SK-N-SH (cell line): ENCODE measurements at regions not wholly inside any gene's neighbourhood (a gene's known extent, or its start where the extent isn't known, plus 50 kb on each side); places are given as distances from the start of the nearest gene placed in this dataset.

Experiments
- CHD2 ChIP-seq: fragments of 150-350 bp; IDR thresholded peaks from 2 replicates; pipeline ENCODE4 v1.6.1; 2018; ENCODE audit warnings: low read length; ENCODE audit not compliant: partially characterized antibody
- CTCF ChIP-seq: fragments of 200-600 bp; sonication (generic); IDR thresholded peaks from 2 replicates; pipeline ENCODE4 v1.6.1; 2017; ENCODE audit warnings: antibody characterized with exemption, mild to moderate bottlenecking, moderate library complexity
- EP300 ChIP-seq, 2 experiments: IDR thresholded peaks; 2 replicates each; pipeline versions ENCODE4 v1.4.0 to v1.6.1; 2012; ENCODE audit warnings: borderline replicate concordance in 1 of 2, low read depth in 1 of 2, low read length in 1 of 2
- FOXJ3 ChIP-seq: sonication (generic); formaldehyde crosslinking; IDR thresholded peaks from 2 replicates; pipeline ENCODE4 v1.5.1; 2020; ENCODE audit warnings: mild to moderate bottlenecking, missing genetic modification reagents
- FOXM1 ChIP-seq: IDR thresholded peaks from 2 replicates; pipeline ENCODE4 v1.4.0; 2012; ENCODE audit warnings: low read depth, mild to moderate bottlenecking
- GATA2 ChIP-seq: sonication (generic); formaldehyde crosslinking; IDR thresholded peaks from 2 replicates; pipeline ENCODE4 v1.5.0; 2020; ENCODE audit warnings: mild to moderate bottlenecking, missing genetic modification reagents
- JUND ChIP-seq: IDR thresholded peaks from 2 replicates; pipeline ENCODE4 v1.4.0; 2012
- MXI1 ChIP-seq: IDR thresholded peaks from 2 replicates; pipeline ENCODE4 v1.6.1; 2012; ENCODE audit warnings: mild to moderate bottlenecking, low read depth, low read length, improper control_type of control experiment
- POLR2AphosphoS5 ChIP-seq: IDR thresholded peaks from 2 replicates; pipeline ENCODE4 v1.6.1; 2012; ENCODE audit warnings: low read depth, low read length
- RXRA ChIP-seq: IDR thresholded peaks from 2 replicates; pipeline ENCODE4 v1.4.0; 2012; ENCODE audit warnings: low read depth, mild to moderate bottlenecking, borderline replicate concordance

- no peak for TF ChIP-seq EP300 (IDR thresholded peaks at IDR 0.05; ENCODE audit: borderline replicate concordance in 1 of 2, low read depth in 1 of 2, low read length in 1 of 2)
- TF ChIP-seq CTCF: no peak
- no peak for TF ChIP-seq POLR2AphosphoS5
- no peak for TF ChIP-seq JUND
- TF ChIP-seq RXRA: no peak
- no peak for TF ChIP-seq GATA2
- TF ChIP-seq FOXM1: no peak
- no peak for TF ChIP-seq FOXJ3 (CRISPR knock-in tag)
- TF ChIP-seq CHD2: no peak
- TF ChIP-seq MXI1: no peak
Measured at GRCh38 chr10:8211631-8212030, 157.1 kb downstream of the GATA3 start.
